CD4-positive, alpha-beta T cell (primary cell): ENCODE measurements at regions not wholly inside any gene's neighbourhood (a gene's known extent, or its start where the extent isn't known, plus 50 kb on each side); places are given as distances from the start of the nearest gene placed in this dataset.

Source experiments
- ATAC-seq: fragments of 200-7000 bp; cut with Tn5 transposase; one replicate; pipeline ENCODE4 v1.10.0; 2022; ENCODE audit warnings: mild to moderate bottlenecking; ENCODE audit not compliant: poor library complexity
- CTCF ChIA-PET: fragments of 350-600 bp; sonication (Branson Sonifier 250); formaldehyde crosslinking; loops from one replicate; lab custom pipeline; 2021; ENCODE audit warnings: antibody characterized with exemption, inconsistent platforms; lab: Charles Lee
- POLR2A ChIA-PET: fragments of 350-600 bp; sonication (Branson Sonifier 250); formaldehyde crosslinking; loops from one replicate; lab custom pipeline; 2021; ENCODE audit warnings: antibody characterized with exemption, inconsistent platforms; lab: Charles Lee
- DNase-seq, 14 experiments: peaks; one replicate each; pipeline ENCODE4 v3.0.0-alpha.2; 2013 to 2020; ENCODE audit warnings: mixed read lengths in 2 of 14
- H3K27ac ChIP-seq, 2 donors: one replicate each; pipeline versions ENCODE4 v1.5.1 to v1.7.0; 2013; ENCODE audit warnings: low read length in 2 of 2, low read depth in 1 of 2, mild to moderate bottlenecking in 1 of 2
- H3K27me3 ChIP-seq, 2 experiments: 1 replicate in 1 of 2; 2 replicates in 1 of 2; pipeline versions ENCODE4 v1.6.1 to v1.7.0; 2013; ENCODE audit warnings: low read length in 2 of 2, control low read depth in 1 of 2, mild to moderate bottlenecking in 1 of 2, moderate library complexity in 1 of 2; ENCODE audit not compliant: insufficient read depth in 2 of 2, control insufficient read depth in 1 of 2
- H3K36me3 ChIP-seq: one replicate; pipeline ENCODE4 v1.6.1; 2013; ENCODE audit warnings: low read length, control low read depth; ENCODE audit not compliant: insufficient read depth
- H3K4me1 ChIP-seq: one replicate; pipeline ENCODE4 v1.6.1; 2013; ENCODE audit warnings: low read length, control low read depth; ENCODE audit not compliant: insufficient read depth
- H3K4me3 ChIP-seq: one replicate; pipeline ENCODE4 v1.5.1; 2013; ENCODE audit warnings: mild to moderate bottlenecking, low read length, moderate library complexity
- H3K9me3 ChIP-seq, 2 experiments: 1 replicate in 1 of 2; 2 replicates in 1 of 2; pipeline versions ENCODE4 v1.6.1 to v1.7.0; 2013; ENCODE audit warnings: low read length in 2 of 2, mild to moderate bottlenecking in 2 of 2, control low read depth in 1 of 2, moderate library complexity in 1 of 2; ENCODE audit not compliant: control insufficient read depth in 1 of 2, insufficient read depth in 1 of 2
- H3K27ac Mint-ChIP-seq: one replicate; pipeline ENCODE4 v1.8.0; 2020; ENCODE audit warnings: mixed read lengths
- H3K27me3 Mint-ChIP-seq: one replicate; pipeline ENCODE4 v1.8.0; 2021; ENCODE audit warnings: mixed read lengths
- H3K36me3 Mint-ChIP-seq: one replicate; pipeline ENCODE4 v1.8.0; 2021; ENCODE audit warnings: low read depth, mixed read lengths
- H3K4me1 Mint-ChIP-seq: one replicate; pipeline ENCODE4 v1.8.0; 2021; ENCODE audit warnings: low read depth, mixed read lengths
- H3K4me3 Mint-ChIP-seq: one replicate; pipeline ENCODE4 v1.8.0; 2020; ENCODE audit warnings: mild to moderate bottlenecking, mixed read lengths
- H3K9me3 Mint-ChIP-seq: one replicate; pipeline ENCODE4 v1.8.0; 2020; ENCODE audit warnings: mixed read lengths
- CTCF ChIP-seq: fragments of 200-600 bp; IDR thresholded peaks from one replicate; pipeline ENCODE4 v1.8.0; 2022; ENCODE audit warnings: antibody characterized with exemption, mild to moderate bottlenecking
- intact Hi-C, 2 experiments: fragments of 100-400 bp; cut with DNase I in 1 of 2; cut with micrococcal nuclease in 1 of 2; formaldehyde crosslinking; loops; one replicate each; pipeline versions ENCODE4 v1.15.1 to v1.9.0; 2023 to 2025; cut with DNase I, micrococcal nuclease

- POLR2A ChIA-PET, result no interaction called here
- ATAC-seq (no peak), DNase-seq (no peak)
- Mint-ChIP-seq H3K9me3 (no peaks in the 10 kb centered on the region), H3K4me1 (no peaks in the 10 kb centered on the region), H3K27ac (no peak overlapping the region), H3K27me3 (peaks cover 10% of the 10 kb centered on the region), H3K36me3 (no peaks in the 10 kb centered on the region), H3K4me3 (no peak overlapping the region)
- no peak for TF ChIP-seq CTCF
- H3K27me3 ChIP-seq, result peaks cover 6 to 7% of the 10 kb centered on the region in 2 experiments
- H3K4me3 ChIP-seq, result no peak overlapping the region
- H3K9me3 ChIP-seq, result peaks cover 0 to 6% of the 10 kb centered on the region in 2 experiments
- no peaks in the 10 kb centered on the region for H3K4me1 ChIP-seq
- no peaks in the 10 kb centered on the region for H3K36me3 ChIP-seq
- intact Hi-C loops, result no loop called here
- CTCF ChIA-PET, result no interaction called here
- H3K27ac ChIP-seq, result no peak overlapping the region
These were observed 356.8 kb upstream of the EEF2KMT start for GRCh38 chr16:5454349-5454748.

GRCh38 chr16:5451641-5452040, 354.0 kb upstream of the EEF2KMT start:
- peaks cover 13% of the 10 kb centered on the region for H3K27me3 Mint-ChIP-seq
- Histone ChIP-seq H3K27me3 (peaks cover 6 to 7% of the 10 kb centered on the region in 2 experiments), H3K27ac (no peak overlapping the region), H3K9me3 (peaks cover 0 to 14% of the 10 kb centered on the region in 2 experiments), H3K36me3 (no peaks in the 10 kb centered on the region), H3K4me1 (no peaks in the 10 kb centered on the region), H3K4me3 (no peak overlapping the region)
- H3K36me3 Mint-ChIP-seq, result no peaks in the 10 kb centered on the region
- TF ChIP-seq CTCF, result no peak
- POLR2A ChIA-PET, result no interaction called here
- intact Hi-C loops, result no loop called here
- H3K9me3 Mint-ChIP-seq, result no peaks in the 10 kb centered on the region
- no peaks in the 10 kb centered on the region for H3K4me1 Mint-ChIP-seq
- no peak overlapping the region for H3K27ac Mint-ChIP-seq
- DNase-seq (no peak), ATAC-seq (no peak)
- CTCF ChIA-PET, result no interaction called here
- no peak overlapping the region for H3K4me3 Mint-ChIP-seq

GRCh38 chr16:5450409-5451104, 353.0 kb upstream of the EEF2KMT start:
- DNase-seq, result no peak
- ChIA-PET POLR2A (no interaction called here), CTCF (no interaction called here)
- Mint-ChIP-seq H3K4me1 (no peaks in the 10 kb centered on the region), H3K9me3 (no peaks in the 10 kb centered on the region), H3K27ac (no peak overlapping the region), H3K4me3 (no peak overlapping the region), H3K27me3 (peaks cover 8% of the 10 kb centered on the region), H3K36me3 (no peaks in the 10 kb centered on the region)
- H3K9me3 ChIP-seq, result peaks cover 0 to 14% of the 10 kb centered on the region in 2 experiments
- ATAC-seq, result no peak
- intact Hi-C loops, result no loop called here
- no peak overlapping the region for H3K27ac ChIP-seq
- no peak overlapping the region for H3K4me3 ChIP-seq
- TF ChIP-seq CTCF, result no peak
- no peaks in the 10 kb centered on the region for H3K4me1 ChIP-seq
- no peaks in the 10 kb centered on the region for H3K36me3 ChIP-seq
- H3K27me3 ChIP-seq, result peaks cover 6 to 7% of the 10 kb centered on the region in 2 experiments
